ENCODE measurements at regions not wholly inside any gene's neighbourhood (a gene's known extent, or its start where the extent isn't known, plus 50 kb on each side); places are given as distances from the start of the nearest gene placed in this dataset.

GRCh38 chr2:40962026-40962425, 510.1 kb upstream of the SLC8A1 start:
- no peaks in the 10 kb centered on the region for H3K4me1 ChIP-seq
- WGBS, 3 donors: 35 to 42% (median 38%) methylated on average over 5 of the region's 5 CpGs
- H3K4me3 ChIP-seq: no peak overlapping the region
- ATAC-seq (no peak), DNase-seq (no peak)
- no peaks in the 10 kb centered on the region for H3K9me3 ChIP-seq
- H3K27me3 ChIP-seq (ENCODE audit: insufficient read depth in 3 of 3, low read length in 2 of 3): no peaks in the 10 kb centered on the region
- TF ChIP-seq CTCF (IDR thresholded peaks at IDR 0.05): no peak
- intact Hi-C loops (cut with DNase I): no loop called here
- H3K27ac ChIP-seq: no peak overlapping the region
- no peaks in the 10 kb centered on the region for H3K36me3 ChIP-seq (ENCODE audit: insufficient read depth in 1 of 2, low read depth in 1 of 2)

GRCh38 chr2:40964509-40965250, 512.8 kb upstream of the SLC8A1 start:
- Histone ChIP-seq H3K4me1 (no peaks in the 10 kb centered on the region), H3K27ac (no peak overlapping the region), H3K4me3 (no peak overlapping the region), H3K36me3 (ENCODE audit: insufficient read depth in 1 of 2, low read depth in 1 of 2) (no peaks in the 10 kb centered on the region), H3K9me3 (no peaks in the 10 kb centered on the region), H3K27me3 (ENCODE audit: insufficient read depth in 3 of 3, low read length in 2 of 3) (no peaks in the 10 kb centered on the region)
- intact Hi-C loops (cut with DNase I): no loop called here
- TF ChIP-seq CTCF (IDR thresholded peaks at IDR 0.05): no peak
- ATAC-seq (no peak), DNase-seq (no peak)
- WGBS, 3 donors: 54 to 56% (median 54%) methylated on average over 3 of the region's 3 CpGs

- Histone ChIP-seq H3K27ac (no peak overlapping the region), H3K4me3 (no peak overlapping the region), H3K4me1 (no peaks in the 10 kb centered on the region), H3K36me3 (ENCODE audit: insufficient read depth in 1 of 2, low read depth in 1 of 2) (no peaks in the 10 kb centered on the region), H3K9me3 (no peaks in the 10 kb centered on the region), H3K27me3 (ENCODE audit: insufficient read depth in 3 of 3, low read length in 2 of 3) (no peaks in the 10 kb centered on the region)
- DNase-seq: no peak
- 90 to 95% (median 92%) methylated on average over 4 of the region's 4 CpGs for WGBS, 3 donors
- ATAC-seq: no peak
- intact Hi-C loops (cut with DNase I): no loop called here
- TF ChIP-seq CTCF (IDR thresholded peaks at IDR 0.05): no peak
Observed at GRCh38 chr2:40967451-40967850, 515.6 kb upstream of the SLC8A1 start.

- no peaks in the 10 kb centered on the region for H3K36me3 ChIP-seq (ENCODE audit: insufficient read depth in 1 of 2, low read depth in 1 of 2)
- no peak for ATAC-seq
- no peak for TF ChIP-seq CTCF (IDR thresholded peaks at IDR 0.05)
- no peaks in the 10 kb centered on the region for H3K4me1 ChIP-seq
- no peak overlapping the region for H3K4me3 ChIP-seq
- DNase-seq: no peak
- H3K27ac ChIP-seq: no peak overlapping the region
- no peaks in the 10 kb centered on the region for H3K27me3 ChIP-seq (ENCODE audit: insufficient read depth in 3 of 3, low read length in 2 of 3)
- WGBS, 3 donors: 72 to 79% (median 78%) methylated on average over 4 of the region's 4 CpGs
- intact Hi-C loops (cut with DNase I): no loop called here
- H3K9me3 ChIP-seq: no peaks in the 10 kb centered on the region
Observed at GRCh38 chr2:40975151-40975550, 523.3 kb upstream of the SLC8A1 start.

GRCh38 chr2:40997362-40997761, 545.5 kb upstream of the SLC8A1 start:
- Histone ChIP-seq H3K9me3 (no peaks in the 10 kb centered on the region), H3K4me1 (no peaks in the 10 kb centered on the region), H3K4me3 (no peak overlapping the region), H3K27me3 (ENCODE audit: insufficient read depth in 3 of 3, low read length in 2 of 3) (no peaks in the 10 kb centered on the region), H3K36me3 (ENCODE audit: insufficient read depth in 1 of 2, low read depth in 1 of 2) (no peaks in the 10 kb centered on the region), H3K27ac (no peak overlapping the region)
- TF ChIP-seq CTCF (IDR thresholded peaks at IDR 0.05): no peak
- intact Hi-C loops (cut with DNase I): no loop called here
- DNase-seq (no peak), ATAC-seq (no peak)
- 79 to 81% (median 80%) methylated on average over 4 of the region's 4 CpGs for WGBS, 3 donors
